GM19035 (cell line): ENCODE measurements at regions not wholly inside any gene's neighbourhood (a gene's known extent, or its start where the extent isn't known, plus 50 kb on each side); places are given as distances from the start of the nearest gene placed in this dataset.
A peak's percentile ranks its signal among the peaks of the same experiment; 100 is the strongest.

ENCODE experiments used
- ATAC-seq: cut with Tn5 transposase; IDR thresholded peaks from one replicate; pipeline ENCODE4 v1.9.1; 2021; ENCODE audit not compliant: unreplicated experiment

- no peak for ATAC-seq
These were observed 208.2 kb upstream of the INHBA start for GRCh38 chr7:41910940-41911600.

DNA sequence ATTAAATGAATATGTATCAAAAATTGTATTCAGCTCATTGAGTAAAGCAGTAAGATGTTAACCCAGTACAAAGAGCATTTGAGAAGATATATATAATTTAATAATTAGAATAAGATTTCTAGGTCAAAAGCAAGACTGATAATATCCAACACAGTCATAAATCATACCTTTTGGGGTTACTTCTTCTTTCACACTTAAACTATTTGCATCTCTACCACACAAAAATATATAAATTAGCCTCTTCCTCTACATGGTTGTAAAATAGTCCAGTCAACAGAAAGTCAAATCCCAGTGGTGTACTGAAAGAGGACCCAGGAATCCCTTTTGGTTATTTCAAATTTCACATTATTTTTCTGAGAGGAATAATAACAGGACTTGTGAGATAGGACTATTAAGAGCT, 204.6 kb upstream of the INHBA start:
- no peak for ATAC-seq

GRCh38 chr7:41900532-41900931, 197.6 kb upstream of the INHBA start:
- no peak for ATAC-seq

DNA sequence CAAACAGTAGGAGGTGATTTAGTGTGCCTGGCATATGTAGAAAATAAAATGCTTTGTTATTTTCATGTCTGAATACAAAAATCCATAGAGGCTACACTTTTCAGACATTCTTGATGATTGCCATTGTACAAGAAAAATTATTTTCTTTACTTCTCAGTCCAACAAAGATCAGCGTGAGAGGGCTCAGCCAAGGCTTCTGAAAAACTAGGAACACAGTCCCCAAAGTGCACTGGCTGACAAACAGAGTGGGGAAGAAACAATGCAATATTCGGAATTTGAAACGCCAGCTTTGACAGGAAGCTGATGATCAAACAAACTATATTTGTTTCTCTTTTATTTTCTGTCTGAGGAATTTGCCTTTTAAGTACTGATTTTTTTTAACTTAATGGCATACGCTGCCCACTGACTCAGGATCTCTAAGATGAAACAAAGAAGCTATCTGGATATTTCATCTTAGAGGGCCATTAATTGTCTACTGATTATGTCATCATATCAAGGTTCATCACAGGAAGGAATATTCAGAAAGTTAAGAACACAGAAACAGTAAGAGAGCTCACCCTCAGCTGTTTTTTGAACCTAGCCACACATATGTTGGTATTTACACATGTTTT, 197.0 kb upstream of the INHBA start:
- no peak for ATAC-seq

DNA sequence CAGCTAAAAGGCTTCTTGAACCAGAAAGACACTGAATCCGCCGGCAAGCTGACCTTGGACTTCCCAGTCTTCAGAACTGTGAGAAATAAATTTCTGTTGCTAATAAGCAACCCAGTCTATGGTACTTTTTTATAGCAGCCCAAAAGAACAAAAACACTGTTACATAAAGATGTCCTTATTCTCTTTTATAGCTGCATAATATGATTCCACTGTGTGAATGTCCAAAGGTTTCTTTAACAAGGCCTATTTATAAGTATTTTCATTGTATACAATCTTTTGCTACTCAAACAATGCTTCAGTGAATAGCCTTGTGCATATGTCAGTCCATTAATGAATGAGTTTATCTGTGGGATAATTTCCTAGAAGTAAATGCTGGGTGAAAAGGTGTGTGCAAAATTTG, 190.8 kb upstream of the INHBA start:
- ATAC-seq = no peak

DNA sequence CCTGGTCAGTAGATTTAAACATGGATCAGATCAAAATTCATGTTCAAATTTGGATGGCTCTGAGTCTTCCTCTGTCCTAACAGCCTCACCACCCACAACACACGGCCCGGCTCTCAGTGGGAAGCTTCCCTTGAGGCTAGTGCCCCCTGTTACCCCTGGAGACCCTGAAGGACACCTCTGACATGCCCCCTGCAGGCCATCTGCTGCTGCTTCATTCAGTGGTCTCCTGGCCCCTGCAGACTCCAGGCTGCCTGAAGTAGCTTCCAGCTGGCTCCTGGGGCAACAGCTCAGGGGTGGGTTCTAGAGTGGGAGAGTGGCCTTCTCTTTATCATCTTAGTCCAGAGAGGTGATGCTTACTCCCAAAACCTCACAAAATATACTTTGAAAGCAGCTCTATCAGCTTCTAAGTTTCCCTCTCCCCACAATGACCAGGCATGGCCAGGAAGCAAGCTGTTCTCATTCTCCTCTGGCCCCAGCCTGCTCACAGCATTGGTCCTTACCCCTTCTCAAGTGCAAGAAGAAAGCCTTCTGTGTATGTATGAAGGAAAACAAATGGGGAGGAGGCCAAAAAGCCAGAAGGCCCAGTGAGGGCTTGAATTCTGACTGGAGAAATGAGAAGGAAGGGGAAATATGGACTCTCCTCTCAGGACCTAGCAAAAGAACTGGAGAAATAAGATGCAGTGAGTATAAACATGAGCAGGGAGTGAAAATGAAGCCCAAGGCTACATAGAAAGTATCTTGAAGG, 189.6 kb upstream of the INHBA start:
- ATAC-seq = no peak

DNA sequence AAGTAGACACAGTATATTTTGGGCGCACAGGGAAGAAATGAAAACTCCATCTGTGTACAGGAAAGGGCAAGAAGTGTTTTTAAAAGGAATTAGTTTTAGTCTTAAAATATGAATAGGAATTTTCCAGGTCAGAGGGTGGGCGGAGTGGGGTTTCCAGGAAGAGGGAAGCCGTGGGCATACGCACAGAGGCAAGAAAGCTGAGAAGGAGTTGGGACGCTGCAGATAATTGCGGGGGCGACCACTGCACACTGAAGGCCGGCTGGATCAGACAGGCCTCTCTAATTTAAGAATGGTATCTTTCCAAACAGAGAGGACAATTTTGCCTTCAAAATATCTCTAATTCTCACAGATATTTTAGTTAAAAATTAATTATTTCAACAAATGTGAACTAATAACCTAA, 189.1 kb upstream of the INHBA start:
- ATAC-seq = no peak

GRCh38 chr7:41890631-41891274, 187.9 kb upstream of the INHBA start:
- no peak for ATAC-seq

DNA sequence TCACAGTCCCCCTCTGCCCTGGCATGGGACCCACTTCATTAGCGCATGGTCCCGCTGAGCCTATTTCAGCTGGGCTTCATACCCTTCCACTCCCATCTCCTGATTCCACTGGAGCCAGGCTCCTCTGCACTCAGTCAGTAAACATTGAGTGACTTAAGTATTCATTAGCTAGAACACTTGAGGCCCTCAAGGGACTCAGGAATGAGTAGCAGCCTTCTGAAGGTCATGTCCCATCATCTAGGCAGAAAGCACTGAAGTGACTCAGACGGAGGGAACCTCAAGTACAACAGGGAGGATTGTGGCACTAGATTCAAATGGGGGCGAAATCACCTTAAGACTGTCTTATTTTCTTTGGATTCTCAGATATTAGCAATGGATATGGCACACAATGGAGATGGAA, 186.6 kb upstream of the INHBA start:
- ATAC-seq = no peak

GRCh38 chr7:41889040-41889439, 186.2 kb upstream of the INHBA start:
- no peak for ATAC-seq

DNA sequence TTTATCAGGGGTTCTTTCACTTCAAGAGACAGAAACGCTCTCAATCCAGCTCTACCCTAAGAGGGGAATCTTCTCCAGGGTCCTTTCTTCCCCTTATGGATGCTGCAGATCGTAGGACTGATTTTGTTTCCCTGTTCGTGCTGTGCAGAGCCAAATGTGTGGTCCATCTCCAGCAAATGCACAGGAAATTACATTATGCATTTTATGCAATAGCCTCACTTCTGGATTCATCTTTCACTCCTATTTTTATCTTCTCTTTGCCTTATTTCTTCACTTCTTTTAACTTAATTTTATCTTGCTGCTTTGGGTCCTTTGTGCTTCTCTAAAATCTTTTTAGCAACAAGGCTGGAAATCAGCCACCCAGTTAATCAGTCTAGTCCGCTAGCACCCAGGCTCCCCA, 184.5 kb upstream of the INHBA start:
- ATAC-seq = no peak

GRCh38 chr7:41886901-41887311, 184.0 kb upstream of the INHBA start:
- ATAC-seq = no peak

DNA sequence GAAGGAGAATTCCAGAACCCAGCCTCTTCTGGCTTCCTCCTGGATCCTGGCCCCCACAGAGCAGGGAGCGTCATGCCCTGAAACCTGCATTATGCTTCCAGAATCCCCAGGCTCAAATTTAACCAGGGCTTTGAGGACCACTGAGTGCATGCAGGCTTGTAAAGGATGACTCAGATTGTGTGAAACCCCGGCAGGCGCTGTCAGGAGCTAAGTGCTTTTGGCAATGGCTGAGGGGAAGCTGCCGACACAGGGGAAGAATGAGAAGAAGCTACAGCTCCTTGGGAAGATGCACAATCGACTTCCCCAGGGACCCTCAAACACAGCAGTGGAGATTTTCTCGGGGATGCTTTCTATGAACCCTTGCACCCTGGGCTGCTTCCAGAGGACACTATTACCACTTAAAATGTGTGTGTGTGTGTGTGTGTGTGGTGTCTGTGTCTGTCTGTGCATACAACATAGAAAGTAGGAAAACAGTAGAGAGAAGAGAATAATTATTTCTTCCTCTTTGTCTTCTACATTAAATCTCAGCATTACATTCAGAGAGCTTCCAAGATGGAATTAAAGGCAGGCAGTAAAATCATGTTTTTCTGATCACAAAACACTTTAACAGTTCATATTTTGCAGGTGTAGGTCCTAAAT, 183.5 kb upstream of the INHBA start:
- ATAC-seq = no peak

DNA sequence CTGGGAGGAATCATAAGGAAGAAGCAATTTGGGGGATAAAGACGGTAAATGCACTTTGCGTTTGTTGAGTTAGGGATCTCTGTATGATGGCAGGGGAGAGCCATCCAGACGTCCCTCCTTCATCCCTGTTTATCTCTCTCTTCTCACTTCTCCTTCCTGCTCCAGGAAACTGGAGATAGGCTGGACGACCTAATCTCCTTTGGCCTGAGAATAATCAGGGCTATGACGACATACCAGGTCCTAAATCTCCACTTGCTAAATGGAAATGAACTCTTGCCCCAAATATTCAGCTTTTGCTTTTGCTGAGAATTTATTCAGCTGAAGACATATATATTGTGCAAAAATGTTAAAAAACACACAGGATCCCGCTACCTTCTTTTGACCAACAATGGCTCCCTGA, 182.9 kb upstream of the INHBA start:
- no peak for ATAC-seq

DNA sequence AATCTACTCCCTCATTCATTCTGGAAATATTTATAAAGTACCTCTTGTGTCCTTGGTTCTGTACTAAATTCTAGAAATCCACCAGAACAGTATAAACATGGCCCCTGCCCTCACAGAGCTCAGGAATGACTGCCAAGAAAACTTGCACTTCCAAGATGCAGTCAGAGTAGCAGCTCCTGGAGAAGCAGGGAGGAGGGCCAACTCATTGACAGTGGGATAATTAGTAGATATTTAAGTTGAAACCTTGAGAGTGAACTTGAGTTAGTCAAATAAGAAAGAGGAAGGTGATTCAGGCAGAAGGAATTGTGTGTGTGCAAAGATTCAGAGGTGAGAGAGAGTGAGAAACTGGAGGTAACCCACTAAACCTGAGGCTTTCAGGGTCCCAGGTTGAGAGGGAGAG, 182.2 kb upstream of the INHBA start:
- ATAC-seq = no peak

DNA sequence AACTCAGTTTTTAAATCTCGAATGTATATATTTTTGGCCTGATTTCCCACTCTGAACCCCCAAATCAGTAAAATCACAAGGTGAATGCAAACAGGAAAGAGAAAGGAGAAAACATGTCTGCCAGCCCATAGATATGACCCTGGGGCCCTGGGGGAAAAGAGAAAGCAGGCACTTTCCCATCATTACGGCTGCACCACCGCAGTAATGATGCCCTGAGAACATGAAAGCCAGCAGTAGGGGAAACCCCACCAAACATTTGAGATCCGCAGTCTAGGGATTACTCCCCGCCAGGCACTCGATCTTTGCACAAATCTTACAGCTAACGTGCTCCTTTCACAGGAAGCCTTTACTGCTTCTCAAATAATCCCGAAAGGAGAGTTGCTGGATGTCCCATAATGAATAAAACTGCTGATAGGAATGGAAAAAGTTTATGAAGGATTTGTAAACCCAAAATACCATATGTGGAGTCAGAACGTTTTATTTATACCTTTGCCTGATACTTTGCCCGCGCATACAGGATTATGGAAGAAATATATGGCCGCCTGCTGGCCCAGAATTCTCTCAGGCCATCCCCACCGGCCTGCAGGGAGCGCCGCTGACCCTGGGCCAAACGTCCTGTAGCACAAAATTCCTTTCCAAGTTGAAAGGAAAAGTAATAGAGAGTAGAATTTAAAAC, 180.0 kb upstream of the INHBA start:
- ATAC-seq = no peak

DNA sequence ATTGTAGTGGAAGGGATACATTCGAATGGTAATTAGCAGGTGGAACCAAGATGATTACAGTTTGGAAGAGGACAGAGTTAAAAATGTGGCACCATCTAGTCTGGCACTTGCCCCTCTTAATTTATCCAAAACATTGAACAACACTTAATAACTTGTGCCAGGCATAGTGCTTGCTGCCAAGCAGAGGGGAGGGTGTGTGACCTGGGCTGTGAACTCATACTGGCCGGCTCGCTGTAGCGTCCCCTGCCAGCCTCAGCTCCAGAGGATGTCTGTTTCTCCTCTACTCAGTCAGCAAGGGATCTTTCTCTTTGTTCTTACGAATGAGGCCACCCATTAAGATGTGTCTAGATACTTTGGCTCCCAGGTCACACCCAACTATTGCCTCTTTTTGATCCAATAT, 179.4 kb upstream of the INHBA start:
- peak; percentile 7 for ATAC-seq

GRCh38 chr7:41881331-41882130, 178.6 kb upstream of the INHBA start:
- peak; percentile 97 for ATAC-seq

GRCh38 chr7:41880107-41880506, 177.2 kb upstream of the INHBA start:
- ATAC-seq = no peak

DNA sequence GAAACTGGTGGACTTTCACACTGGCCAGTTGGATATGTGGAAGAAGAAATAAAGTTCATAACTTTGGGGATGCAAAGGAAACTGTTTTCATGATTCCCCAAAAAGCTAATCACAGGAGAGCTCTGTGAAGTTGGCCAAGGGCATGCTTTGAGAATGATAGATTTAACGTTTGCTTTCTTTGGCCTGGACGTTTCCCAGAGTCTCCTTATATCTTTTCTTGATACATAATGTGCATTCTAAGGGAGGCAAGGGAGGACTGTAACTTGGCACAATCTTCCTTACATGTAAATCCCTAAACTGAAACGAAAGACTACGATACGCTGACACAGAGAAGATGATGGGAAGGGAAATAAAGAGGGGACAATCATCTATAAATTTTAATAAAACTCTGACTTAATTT, 176.5 kb upstream of the INHBA start:
- no peak for ATAC-seq
